Gastroesophageal sphincter (tissue), 3 donors: ENCODE measurements at regions not wholly inside any gene's neighbourhood (a gene's known extent, or its start where the extent isn't known, plus 50 kb on each side); places are given as distances from the start of the nearest gene placed in this dataset.

Source experiments
- CTCF ChIP-seq, 4 experiments: fragments of 200-600 bp in 2 of 4; fragments of 450-650 bp in 2 of 4; sonication (generic) in 1 of 4; IDR thresholded peaks; one replicate each; pipeline ENCODE4 v1.5.1; 2017 to 2019; ENCODE audit warnings: antibody characterized with exemption in 4 of 4, mild to moderate bottlenecking in 2 of 4, moderate library complexity in 2 of 4
- POLR2A ChIP-seq, 2 donors: fragments of 450-650 bp; IDR thresholded peaks; one replicate each; pipeline ENCODE4 v1.6.1; 2017; ENCODE audit warnings: antibody characterized with exemption in 2 of 2, mild to moderate bottlenecking in 2 of 2, moderate library complexity in 1 of 2

- TF ChIP-seq POLR2A (IDR thresholded peaks at IDR 0.05): no peak
- no peak for TF ChIP-seq CTCF (IDR thresholded peaks at IDR 0.05)
Measured at GRCh38 chr10:113497198-113497597, 55.7 kb upstream of the HABP2 start.
